ENCODE measurements at regions not wholly inside any gene's neighbourhood (a gene's known extent, or its start where the extent isn't known, plus 50 kb on each side); places are given as distances from the start of the nearest gene placed in this dataset.
"Not testable (repeated sequence)": the region's sequence is repeated elsewhere in the genome, so short reads cannot be mapped to it uniquely, and the experiment has no call there.

GRCh38 chr10:31121757-31122577 lies 90.3 kb upstream of the ZNF438 start:
- FAIRE-seq (no peak), DNase-seq (ENCODE audit: insufficient read length, low spot score) (no peak)

GRCh38 chr10:31123946-31124345 lies 92.3 kb upstream of the ZNF438 start:
- no peak for FAIRE-seq

GRCh38 chr10:31124852-31125251 lies 93.2 kb upstream of the ZNF438 start:
- DNase-seq (ENCODE audit: insufficient read length, low spot score) (no peak), FAIRE-seq (no peak)

More at GRCh38 chr10:31123946-31124345, 92.3 kb upstream of the ZNF438 start:
- no peak for DNase-seq (ENCODE audit: insufficient read length, low spot score)

- DNase-seq (ENCODE audit: insufficient read length, low spot score) = no peak
- FAIRE-seq = no peak
Observed at GRCh38 chr10:31125789-31126188, 94.1 kb upstream of the ZNF438 start.

GRCh38 chr10:31126593-31126992 lies 94.9 kb upstream of the ZNF438 start:
- no peak for DNase-seq (ENCODE audit: insufficient read length, low spot score)
- FAIRE-seq = no peak

- no peak for DNase-seq (ENCODE audit: insufficient read length, low spot score)
- FAIRE-seq = peak; percentile 42
Observed at GRCh38 chr10:31128536-31128935, 96.9 kb upstream of the ZNF438 start.

GRCh38 chr10:31129271-31129670 lies 97.6 kb upstream of the ZNF438 start:
- FAIRE-seq (no peak), DNase-seq (ENCODE audit: insufficient read length, low spot score) (no peak)

GRCh38 chr10:31129880-31130405 lies 98.3 kb upstream of the ZNF438 start:
- DNase-seq (ENCODE audit: insufficient read length, low spot score) (no peak), FAIRE-seq (no peak)

GRCh38 chr10:31130406-31130805 lies 98.7 kb upstream of the ZNF438 start:
- DNase-seq (ENCODE audit: insufficient read length, low spot score) (no peak), FAIRE-seq (no peak)

GRCh38 chr10:31131251-31131650 lies 99.6 kb upstream of the ZNF438 start:
- FAIRE-seq (no peak), DNase-seq (ENCODE audit: insufficient read length, low spot score) (no peak)

GRCh38 chr10:31132681-31133244 lies 101.1 kb upstream of the ZNF438 start:
- no peak for DNase-seq (ENCODE audit: insufficient read length, low spot score)
- FAIRE-seq = no peak

GRCh38 chr10:31133251-31133791 lies 101.7 kb upstream of the ZNF438 start:
- FAIRE-seq (peak; percentile 44), DNase-seq (ENCODE audit: insufficient read length, low spot score) (no peak)

GRCh38 chr10:31133792-31134310 lies 102.2 kb upstream of the ZNF438 start:
- DNase-seq (ENCODE audit: insufficient read length, low spot score) (peak; percentile 80), FAIRE-seq (no peak)

GRCh38 chr10:31134311-31134952 lies 102.8 kb upstream of the ZNF438 start:
- DNase-seq (ENCODE audit: insufficient read length, low spot score) = peak; percentile 64
- FAIRE-seq = no peak

GRCh38 chr10:31135171-31135570 lies 103.5 kb upstream of the ZNF438 start:
- no peak for DNase-seq (ENCODE audit: insufficient read length, low spot score)
- no peak for FAIRE-seq

GRCh38 chr10:31135791-31136190 lies 104.1 kb upstream of the ZNF438 start:
- not testable (repeated sequence) for FAIRE-seq

GRCh38 chr10:31136386-31136785 lies 104.7 kb upstream of the ZNF438 start:
- DNase-seq (ENCODE audit: insufficient read length, low spot score) = no peak
- no peak for FAIRE-seq

More at GRCh38 chr10:31135791-31136190, 104.1 kb upstream of the ZNF438 start:
- not testable (repeated sequence) for DNase-seq (ENCODE audit: insufficient read length, low spot score)

- FAIRE-seq = no peak
- DNase-seq (ENCODE audit: insufficient read length, low spot score) = no peak
Observed at GRCh38 chr10:31136930-31137885, 105.5 kb upstream of the ZNF438 start.

- FAIRE-seq = no peak
Observed at GRCh38 chr10:31138026-31138553, 106.4 kb upstream of the ZNF438 start.

GRCh38 chr10:31139497-31139896 lies 107.8 kb upstream of the ZNF438 start:
- DNase-seq (ENCODE audit: insufficient read length, low spot score) (no peak), FAIRE-seq (no peak)

More at GRCh38 chr10:31138026-31138553, 106.4 kb upstream of the ZNF438 start:
- DNase-seq (ENCODE audit: insufficient read length, low spot score) = no peak

Measured in HTR-8/SVneo (cell line).